Erythroblast (primary cell): ENCODE measurements at regions not wholly inside any gene's neighbourhood (a gene's known extent, or its start where the extent isn't known, plus 50 kb on each side); places are given as distances from the start of the nearest gene placed in this dataset.

Source experiments
- GATA1 ChIP-seq: IDR thresholded peaks from 2 replicates; pipeline ENCODE4 v1.6.1; 2011; ENCODE audit warnings: low read depth, mild to moderate bottlenecking, control low read depth, low read length, moderate library complexity
- POLR2A ChIP-seq: IDR thresholded peaks from 2 replicates; pipeline ENCODE4 v1.6.1; 2011; ENCODE audit warnings: mild to moderate bottlenecking, low read length

- TF ChIP-seq POLR2A (no peak), GATA1 (no peak)
These were observed 173.4 kb upstream of the BMP4 start for GRCh38 chr14:54129850-54130640.
